ENCODE measurements at regions not wholly inside any gene's neighbourhood (a gene's known extent, or its start where the extent isn't known, plus 50 kb on each side); places are given as distances from the start of the nearest gene placed in this dataset.

DNA sequence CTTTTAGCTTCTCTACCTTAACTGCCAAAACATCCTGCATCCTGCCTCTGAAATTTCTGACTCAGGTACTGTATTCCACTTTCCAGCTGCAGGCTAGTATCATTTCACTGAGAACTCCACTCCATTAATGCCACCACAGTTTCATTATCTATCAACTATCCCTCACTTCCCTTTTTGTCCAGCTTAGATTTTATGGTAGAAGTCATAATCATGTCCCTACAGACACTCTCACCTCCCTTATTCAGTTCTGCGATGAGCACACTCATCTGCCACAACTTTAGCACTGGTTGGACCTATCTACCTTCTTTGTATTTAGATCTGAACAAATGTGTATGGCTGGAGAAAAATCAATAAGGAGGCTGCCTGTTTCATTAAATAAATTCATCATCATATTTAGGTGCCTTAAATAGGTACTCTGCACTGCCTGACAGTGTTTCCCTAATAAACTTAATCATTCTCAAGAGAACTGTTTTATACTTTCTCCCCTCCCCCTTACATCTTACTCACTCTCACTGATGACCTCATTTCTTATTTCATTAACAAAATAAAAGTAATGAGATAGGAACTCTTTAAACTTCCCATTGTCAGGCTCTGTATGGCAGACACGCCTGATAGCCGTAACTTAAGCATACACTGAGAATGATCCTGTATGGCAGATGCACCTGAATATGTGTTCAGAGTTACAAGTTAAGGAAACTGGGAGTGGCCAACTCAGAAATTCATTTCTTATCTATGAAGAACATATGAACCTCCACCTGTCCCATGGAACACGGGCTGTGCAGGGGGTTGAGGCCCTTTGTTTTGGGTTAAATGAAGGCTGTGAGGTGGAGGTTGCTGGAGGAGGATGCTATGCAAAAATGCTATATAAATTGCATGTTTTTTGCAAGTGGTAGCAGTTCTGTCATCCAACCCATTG lies 95.3 kb upstream of the MAN1A1 start:
- Histone ChIP-seq H3K4me3 (ENCODE audit: severe bottlenecking) (no peak overlapping the region), H3K27me3 (ENCODE audit: insufficient read depth, poor library complexity, severe bottlenecking) (no peaks in the 10 kb centered on the region), H3K4me1 (ENCODE audit: insufficient read depth, poor library complexity, severe bottlenecking) (peaks cover 10% of the 10 kb centered on the region), H3K9me3 (ENCODE audit: severe bottlenecking) (no peaks in the 10 kb centered on the region), H3K27ac (ENCODE audit: poor library complexity, severe bottlenecking) (no peak overlapping the region), H3K36me3 (ENCODE audit: low read depth) (no peaks in the 10 kb centered on the region)
- DNase-seq (ENCODE audit: low spot score): no peak
- no peak for ATAC-seq (ENCODE audit: low read depth)
- TF ChIP-seq, protein P1, sequence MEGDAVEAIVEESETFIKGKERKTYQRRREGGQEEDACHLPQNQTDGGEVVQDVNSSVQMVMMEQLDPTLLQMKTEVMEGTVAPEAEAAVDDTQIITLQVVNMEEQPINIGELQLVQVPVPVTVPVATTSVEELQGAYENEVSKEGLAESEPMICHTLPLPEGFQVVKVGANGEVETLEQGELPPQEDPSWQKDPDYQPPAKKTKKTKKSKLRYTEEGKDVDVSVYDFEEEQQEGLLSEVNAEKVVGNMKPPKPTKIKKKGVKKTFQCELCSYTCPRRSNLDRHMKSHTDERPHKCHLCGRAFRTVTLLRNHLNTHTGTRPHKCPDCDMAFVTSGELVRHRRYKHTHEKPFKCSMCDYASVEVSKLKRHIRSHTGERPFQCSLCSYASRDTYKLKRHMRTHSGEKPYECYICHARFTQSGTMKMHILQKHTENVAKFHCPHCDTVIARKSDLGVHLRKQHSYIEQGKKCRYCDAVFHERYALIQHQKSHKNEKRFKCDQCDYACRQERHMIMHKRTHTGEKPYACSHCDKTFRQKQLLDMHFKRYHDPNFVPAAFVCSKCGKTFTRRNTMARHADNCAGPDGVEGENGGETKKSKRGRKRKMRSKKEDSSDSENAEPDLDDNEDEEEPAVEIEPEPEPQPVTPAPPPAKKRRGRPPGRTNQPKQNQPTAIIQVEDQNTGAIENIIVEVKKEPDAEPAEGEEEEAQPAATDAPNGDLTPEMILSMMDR (IDR thresholded peaks at IDR 0.05; ENCODE audit: poor library complexity, severe bottlenecking): no peak

DNA sequence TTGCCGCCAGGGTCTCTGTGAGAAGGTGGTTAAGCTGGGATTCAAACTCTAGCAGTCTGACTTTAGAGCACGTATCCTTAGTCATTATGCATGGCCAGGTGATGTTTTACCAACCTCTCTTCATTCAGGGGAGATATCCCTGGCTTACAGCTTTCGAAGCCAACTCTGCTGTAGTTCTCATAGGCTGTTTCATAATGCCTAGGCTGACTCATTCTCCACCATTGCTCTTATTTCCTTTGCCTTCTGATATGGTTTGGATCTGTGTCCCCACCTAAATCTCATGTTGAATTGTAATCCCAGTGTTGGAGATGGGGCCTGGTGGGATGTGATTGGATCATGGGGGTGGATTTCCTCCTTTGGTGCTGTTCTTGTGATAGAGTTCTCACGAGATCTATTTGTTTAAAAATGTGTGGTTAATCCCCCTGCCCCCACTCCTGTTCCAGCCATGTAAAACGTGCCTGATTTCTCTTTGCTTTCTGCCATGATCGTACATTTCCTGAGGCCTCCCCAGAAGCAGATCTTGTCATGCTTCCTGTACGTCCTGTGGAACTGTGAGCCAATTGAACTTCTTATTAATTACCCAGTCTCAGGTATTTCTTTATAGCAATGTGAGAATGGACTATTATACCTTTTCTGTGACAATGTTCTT lies 94.6 kb upstream of the MAN1A1 start:
- TF ChIP-seq, protein P1 (IDR thresholded peaks at IDR 0.05; ENCODE audit: poor library complexity, severe bottlenecking): no peak
- H3K4me1 ChIP-seq (ENCODE audit: insufficient read depth, poor library complexity, severe bottlenecking): peaks cover 10% of the 10 kb centered on the region
- H3K4me3 ChIP-seq (ENCODE audit: severe bottlenecking): no peak overlapping the region
- no peak overlapping the region for H3K27ac ChIP-seq (ENCODE audit: poor library complexity, severe bottlenecking)
- no peaks in the 10 kb centered on the region for H3K36me3 ChIP-seq (ENCODE audit: low read depth)
- DNase-seq (ENCODE audit: low spot score) (no peak), ATAC-seq (ENCODE audit: low read depth) (no peak; the same call in 2 of the 3 replicates)
- H3K9me3 ChIP-seq (ENCODE audit: severe bottlenecking): no peaks in the 10 kb centered on the region
- H3K27me3 ChIP-seq (ENCODE audit: insufficient read depth, poor library complexity, severe bottlenecking): no peaks in the 10 kb centered on the region

DNA sequence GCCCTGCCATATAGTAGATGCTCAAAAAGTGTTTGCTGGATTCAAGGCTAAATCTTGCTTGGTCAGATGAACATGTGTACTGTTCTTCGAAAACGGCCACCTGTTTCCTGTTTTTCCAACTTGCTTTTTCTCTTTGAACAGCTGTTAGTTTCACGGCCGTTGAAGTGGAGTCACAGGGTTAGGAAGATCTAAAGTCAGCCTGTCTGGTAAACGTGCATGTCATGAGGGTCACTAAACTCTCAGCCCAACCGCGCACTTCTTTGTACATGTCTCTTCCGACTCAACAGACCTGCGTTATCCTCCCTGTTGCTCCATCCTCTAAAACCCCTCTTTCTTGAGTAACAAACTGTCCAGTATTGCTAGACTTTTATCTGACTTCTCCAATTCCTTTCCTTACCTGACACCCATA lies 93.2 kb upstream of the MAN1A1 start:
- DNase-seq (ENCODE audit: low spot score) (no peak), ATAC-seq (ENCODE audit: low read depth) (no peak)
- Histone ChIP-seq H3K4me1 (ENCODE audit: insufficient read depth, poor library complexity, severe bottlenecking) (peaks cover 10% of the 10 kb centered on the region), H3K4me3 (ENCODE audit: severe bottlenecking) (no peak overlapping the region), H3K27ac (ENCODE audit: poor library complexity, severe bottlenecking) (no peak overlapping the region), H3K9me3 (ENCODE audit: severe bottlenecking) (no peaks in the 10 kb centered on the region), H3K36me3 (ENCODE audit: low read depth) (no peaks in the 10 kb centered on the region), H3K27me3 (ENCODE audit: insufficient read depth, poor library complexity, severe bottlenecking) (no peaks in the 10 kb centered on the region)
- TF ChIP-seq, protein P1 (IDR thresholded peaks at IDR 0.05; ENCODE audit: poor library complexity, severe bottlenecking): no peak

DNA sequence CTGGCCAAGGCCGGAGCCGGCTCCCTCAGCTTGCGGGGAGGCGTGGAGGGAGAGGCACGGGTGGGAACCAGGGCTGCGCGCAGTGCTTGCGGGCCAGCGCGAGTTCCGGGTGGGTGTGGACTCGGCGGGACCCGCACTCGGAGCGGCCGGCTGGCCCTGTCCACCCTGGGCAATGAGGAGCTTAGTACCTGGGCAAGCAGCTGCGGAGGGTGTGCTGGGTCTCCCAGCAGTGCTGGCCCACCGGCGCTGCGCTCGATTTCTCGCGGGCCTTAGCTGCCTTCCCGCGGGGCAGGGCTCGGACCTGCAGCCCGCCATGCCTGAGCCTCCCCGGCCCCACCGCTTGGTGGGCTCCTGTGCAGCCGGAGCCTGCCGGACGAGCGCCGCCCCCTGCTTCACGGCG lies 91.4 kb upstream of the MAN1A1 start:
- no peaks in the 10 kb centered on the region for H3K36me3 ChIP-seq (ENCODE audit: low read depth)
- peaks cover 1% of the 10 kb centered on the region for H3K4me1 ChIP-seq (ENCODE audit: insufficient read depth, poor library complexity, severe bottlenecking)
- H3K9me3 ChIP-seq (ENCODE audit: severe bottlenecking): no peaks in the 10 kb centered on the region
- ATAC-seq (ENCODE audit: low read depth) (no peak), DNase-seq (ENCODE audit: low spot score) (no peak)
- H3K27ac ChIP-seq (ENCODE audit: poor library complexity, severe bottlenecking): no peak overlapping the region
- TF ChIP-seq, protein P1 (IDR thresholded peaks at IDR 0.05; ENCODE audit: poor library complexity, severe bottlenecking): no peak
- no peak overlapping the region for H3K4me3 ChIP-seq (ENCODE audit: severe bottlenecking)
- H3K27me3 ChIP-seq (ENCODE audit: insufficient read depth, poor library complexity, severe bottlenecking): no peaks in the 10 kb centered on the region
